HG02610 (cell line): ENCODE measurements at regions not wholly inside any gene's neighbourhood (a gene's known extent, or its start where the extent isn't known, plus 50 kb on each side); places are given as distances from the start of the nearest gene placed in this dataset.

Experiments used
- ATAC-seq: cut with Tn5 transposase; IDR thresholded peaks from one replicate; pipeline ENCODE4 v1.9.1; 2021; ENCODE audit warnings: mild to moderate bottlenecking, moderate library complexity; ENCODE audit not compliant: unreplicated experiment

DNA sequence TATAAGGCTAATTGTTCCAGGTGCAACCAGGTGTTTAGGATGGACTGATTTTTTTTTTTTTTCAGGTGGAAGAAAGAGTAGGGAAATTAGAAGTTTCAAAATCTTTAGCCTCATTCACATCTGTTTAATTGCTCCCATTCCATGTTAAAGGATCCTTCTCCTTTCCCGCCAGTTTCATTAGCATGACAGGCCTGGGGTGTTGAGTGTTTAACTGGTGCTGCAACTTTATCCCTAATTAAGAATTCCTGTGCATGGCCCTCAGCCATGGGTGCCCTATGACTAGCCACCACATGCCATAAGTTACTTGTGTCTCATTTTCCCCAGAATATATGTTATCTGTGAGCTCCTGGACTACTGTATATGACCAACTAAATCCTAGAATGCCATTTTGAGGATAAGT is 501.4 kb downstream of the NSUN3 start:
- no peak for ATAC-seq

DNA sequence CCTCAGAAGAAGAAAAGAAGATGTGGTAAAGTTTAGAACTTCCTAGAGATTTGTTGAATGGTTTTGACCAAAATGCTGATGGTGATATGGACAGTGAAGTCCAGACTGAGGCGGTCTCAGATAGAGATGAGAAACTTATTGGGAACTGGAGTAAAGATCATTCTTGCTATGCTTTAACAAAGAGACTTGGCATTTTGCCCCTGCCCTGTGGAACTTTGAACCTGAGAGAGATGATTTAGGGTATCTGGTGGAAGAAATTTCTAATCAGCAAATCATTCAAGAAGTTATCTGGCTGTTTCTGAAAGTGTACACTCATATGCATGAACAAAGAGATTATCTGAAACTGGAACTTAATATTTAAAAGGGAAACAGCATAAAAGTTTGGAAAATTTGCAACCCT is 505.2 kb downstream of the NSUN3 start:
- ATAC-seq = no peak

DNA sequence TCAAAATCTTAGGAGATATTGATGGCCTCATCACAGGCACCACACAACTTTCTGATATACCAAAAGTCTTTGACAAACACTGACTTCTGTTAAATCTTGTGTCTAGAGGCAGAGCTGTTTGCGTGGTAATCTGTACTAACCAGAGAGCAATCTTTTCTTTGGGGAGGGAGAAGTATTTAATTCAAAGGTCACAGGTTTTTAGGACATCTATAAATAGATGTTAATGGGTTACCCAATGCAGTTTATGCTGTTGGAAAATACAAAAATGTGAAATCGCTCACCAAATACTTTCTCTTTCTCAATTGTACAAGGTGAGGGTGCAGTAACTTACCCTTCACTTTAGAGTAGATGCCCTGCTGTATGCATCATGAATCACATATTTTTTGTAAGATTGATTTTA is 510.5 kb downstream of the NSUN3 start:
- ATAC-seq = no peak

DNA sequence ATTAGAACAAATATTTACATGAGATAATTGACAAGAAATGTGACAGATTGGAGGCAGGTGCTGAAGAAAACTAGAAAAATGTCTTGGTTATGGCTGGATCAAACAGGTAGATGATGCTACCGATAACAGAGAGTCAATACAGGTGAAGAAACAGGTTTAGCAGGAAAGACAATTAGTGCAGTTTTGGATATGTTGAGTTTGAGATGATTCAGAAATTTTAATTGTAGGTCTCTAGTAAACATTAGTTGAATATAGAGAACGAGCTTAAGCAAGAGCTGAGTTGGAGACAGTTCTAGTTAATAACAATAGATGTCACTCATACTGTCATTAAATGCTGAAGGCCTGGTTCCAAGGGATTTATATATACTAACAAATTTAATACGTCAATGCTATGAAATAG is 524.4 kb downstream of the NSUN3 start:
- ATAC-seq = no peak

GRCh38 chr3:94593526-94594150 is 530.8 kb downstream of the NSUN3 start:
- no peak for ATAC-seq

DNA sequence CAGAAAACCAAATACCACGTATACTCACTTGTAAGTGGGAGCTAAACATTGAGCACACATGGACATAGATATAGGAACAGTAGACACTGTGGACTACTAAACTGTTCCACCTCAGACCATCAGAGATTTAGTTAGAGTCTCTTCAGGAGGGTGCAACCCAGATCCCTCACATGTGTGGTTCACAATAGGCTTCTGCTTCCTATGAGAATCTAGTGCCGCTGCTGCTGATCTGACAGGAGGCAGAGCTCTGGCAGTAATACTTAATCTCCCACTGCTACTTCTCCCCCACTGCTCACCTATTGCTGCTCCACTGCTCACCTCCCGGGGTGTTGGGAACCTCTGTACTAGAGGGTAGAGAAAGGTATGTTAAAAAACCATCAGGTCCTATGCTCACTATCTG is 533.3 kb downstream of the NSUN3 start:
- ATAC-seq = no peak

DNA sequence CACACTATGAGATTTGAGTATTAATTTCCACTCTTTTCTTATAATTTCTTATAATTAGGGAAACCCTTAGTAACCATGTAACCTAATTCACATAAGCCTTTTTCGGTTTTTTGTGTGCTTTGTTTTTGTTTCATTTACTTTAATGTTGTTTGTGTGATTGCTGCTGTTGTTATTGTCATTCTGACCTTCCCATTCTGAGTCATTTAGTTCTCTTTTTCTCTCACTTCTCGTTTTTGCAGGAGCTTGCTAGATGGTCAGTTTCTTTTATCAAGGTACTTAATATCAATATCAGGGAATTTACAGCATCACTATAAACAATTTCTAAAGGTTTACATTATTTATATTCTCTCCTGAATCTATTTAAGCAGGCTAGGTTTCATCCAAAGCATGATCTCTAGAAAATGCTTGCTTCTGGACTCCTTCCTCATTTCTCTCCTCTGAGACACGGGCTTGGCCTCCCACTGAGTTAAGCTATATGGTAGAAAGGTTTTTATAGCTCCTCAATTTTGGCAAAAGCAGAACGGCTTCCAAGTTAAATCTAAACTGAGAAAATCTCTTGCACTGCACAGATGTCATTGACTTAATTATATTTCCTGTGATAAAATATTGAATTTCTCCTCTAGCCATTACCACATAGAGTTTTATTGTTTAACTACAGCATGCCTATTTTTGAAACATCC is 534.2 kb downstream of the NSUN3 start:
- peak; percentile 93 for ATAC-seq

DNA sequence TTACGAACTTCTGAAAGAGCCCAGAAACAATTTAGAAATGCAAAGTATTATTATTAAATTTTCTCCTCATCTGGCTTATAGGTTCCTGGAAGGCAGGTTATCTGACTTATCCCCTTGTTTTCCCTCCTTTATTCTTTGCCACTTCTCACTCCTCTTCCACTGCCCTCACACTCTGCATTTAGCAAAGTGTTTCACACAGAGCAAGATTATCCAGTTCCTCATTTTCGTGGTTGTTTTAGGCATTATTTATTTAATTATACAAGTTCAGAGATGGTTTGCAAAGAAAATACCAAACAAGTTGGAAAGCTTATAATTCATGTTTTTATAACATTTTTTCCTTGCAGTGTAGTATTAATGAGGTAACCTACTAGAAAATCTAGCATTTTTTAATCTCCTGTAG is 544.9 kb downstream of the NSUN3 start:
- ATAC-seq = no peak

GRCh38 chr3:94609908-94610307 is 547.0 kb downstream of the NSUN3 start:
- no peak for ATAC-seq

- ATAC-seq = no peak
Observed at GRCh38 chr3:94611596-94611995, 548.7 kb downstream of the NSUN3 start.

DNA sequence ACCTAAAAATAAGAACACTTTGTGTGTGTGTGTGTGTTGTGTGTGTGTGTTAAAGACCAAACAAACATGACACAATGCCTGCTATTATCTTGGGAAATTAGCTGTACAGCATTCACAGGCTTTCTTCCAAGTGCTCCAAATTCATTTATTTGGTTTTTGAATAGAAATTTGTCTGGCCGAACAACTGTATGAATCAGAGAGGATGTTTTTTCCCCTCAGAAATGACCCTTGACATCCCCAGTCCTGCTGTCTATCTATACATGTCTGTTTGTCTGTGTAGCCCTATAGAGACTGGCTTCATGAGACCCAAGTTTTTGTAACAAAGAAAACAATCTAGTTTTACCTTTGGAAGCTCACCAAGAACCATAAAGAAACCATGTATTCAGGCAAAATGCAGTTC is 549.8 kb downstream of the NSUN3 start:
- ATAC-seq = no peak

DNA sequence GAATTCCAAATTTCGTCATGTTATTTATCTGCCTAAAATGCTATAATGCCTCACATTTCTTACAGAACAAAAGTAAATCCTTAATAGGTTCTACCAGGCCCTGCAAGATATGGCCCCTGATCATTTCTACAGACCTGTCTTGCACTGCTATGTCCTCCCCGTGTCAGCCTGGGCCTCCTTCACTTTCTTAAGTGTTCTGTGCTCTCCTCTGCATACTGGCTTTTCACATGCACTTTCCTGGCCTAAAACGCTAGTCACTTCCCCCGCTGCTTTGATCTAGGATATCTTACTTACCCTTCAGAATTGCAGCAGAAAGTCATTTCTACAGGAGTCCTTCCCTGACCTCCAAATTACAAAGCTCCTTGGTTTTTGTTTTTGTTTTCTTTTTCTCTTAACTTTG is 551.3 kb downstream of the NSUN3 start:
- ATAC-seq = no peak

DNA sequence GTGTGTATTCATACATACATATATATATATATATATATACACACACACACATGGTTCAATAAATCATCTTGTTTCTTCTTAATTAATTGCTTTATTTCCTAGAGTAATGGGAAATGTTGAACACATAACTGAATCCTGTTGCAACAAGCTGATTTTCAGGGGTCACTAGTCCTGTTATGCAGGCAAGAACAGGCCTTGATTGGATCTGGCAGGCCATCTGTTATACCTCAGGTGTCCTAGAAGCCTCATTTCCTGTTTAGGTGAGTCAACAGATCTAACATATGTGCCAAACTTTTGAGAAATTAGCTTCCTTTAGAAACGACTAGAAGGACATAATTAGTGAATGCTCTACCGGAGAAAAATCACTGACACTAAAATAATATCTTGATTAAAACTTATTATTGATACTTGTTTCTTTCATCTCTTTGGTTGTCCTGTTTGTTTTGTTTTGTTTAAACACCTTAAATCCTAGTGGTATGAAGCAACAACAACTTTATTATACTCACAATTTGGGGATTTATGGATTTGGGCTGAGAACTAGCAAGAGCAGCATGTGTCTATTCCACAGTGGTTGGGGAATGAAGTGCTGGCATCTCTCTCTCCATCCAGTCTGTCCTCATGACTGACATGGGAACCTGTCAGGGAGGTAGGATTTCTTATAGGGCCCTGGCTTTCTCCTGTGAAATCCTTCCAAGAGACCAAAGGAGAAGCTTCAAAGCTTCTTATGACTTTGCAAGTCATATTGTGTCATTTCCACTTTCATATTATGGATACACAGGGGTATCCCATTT is 552.6 kb downstream of the NSUN3 start:
- no peak for ATAC-seq

- ATAC-seq = no peak
Observed at GRCh38 chr3:94616833-94617232, 554.0 kb downstream of the NSUN3 start.

DNA sequence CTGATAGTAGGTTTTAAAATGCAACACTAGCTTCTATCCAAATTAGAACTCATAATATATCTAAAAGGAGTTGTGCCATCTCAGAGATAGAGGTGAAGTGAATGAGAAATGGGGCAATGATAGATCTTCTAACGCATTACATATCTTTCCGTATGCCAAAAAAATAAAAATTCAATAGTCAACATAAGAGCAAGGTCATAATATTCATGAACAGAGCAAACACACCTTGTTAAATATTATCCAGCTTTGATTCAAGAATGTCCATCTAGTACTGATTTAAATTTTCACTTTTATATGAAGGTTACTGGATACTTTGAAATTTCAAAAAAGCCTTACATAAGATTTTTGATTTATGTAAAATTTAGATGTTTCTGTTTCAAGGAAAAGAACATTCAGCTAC is 554.5 kb downstream of the NSUN3 start:
- ATAC-seq = no peak

DNA sequence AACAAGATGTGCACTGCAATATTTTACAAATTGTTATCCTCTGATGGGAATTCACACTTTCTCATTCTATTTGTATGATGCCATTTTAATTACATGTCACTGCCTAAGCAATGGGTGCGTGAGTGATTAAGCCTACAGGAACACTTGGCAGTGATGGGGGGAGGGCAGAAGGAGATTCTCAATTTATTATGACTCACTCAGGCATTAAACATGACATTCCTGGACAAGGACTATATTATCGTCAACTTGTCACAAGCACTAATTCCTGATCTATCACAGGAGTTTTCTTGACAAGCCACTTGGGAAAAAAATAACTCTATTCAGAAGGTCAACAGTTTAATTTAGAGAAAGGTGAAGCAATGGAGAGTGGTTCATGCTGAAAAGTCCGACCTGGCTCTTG is 556.8 kb downstream of the NSUN3 start:
- ATAC-seq = no peak

- no peak for ATAC-seq
Observed at GRCh38 chr3:94626573-94626972, 563.7 kb downstream of the NSUN3 start.

DNA sequence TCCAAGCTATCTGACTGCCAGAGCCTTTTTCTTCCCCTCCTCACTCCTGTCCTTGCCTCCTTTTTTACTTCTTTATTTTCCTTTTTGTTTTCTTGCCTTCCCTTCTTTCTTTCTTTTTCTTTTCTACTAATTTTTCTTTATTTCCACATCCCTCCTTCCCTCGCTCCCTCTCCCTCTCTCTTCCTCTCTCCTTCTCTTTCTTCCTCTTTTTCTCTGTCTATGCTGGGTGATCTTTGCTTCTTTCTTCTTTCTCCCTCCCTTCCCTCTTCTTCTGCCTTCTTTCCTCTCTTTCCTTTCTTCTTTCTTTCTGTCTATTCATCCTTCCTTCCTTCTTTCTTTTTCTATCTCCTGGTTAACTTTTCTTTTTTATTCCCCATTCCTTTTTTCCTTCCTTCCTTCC is 564.8 kb downstream of the NSUN3 start:
- ATAC-seq = no peak

GRCh38 chr3:94643400-94643799 is 580.5 kb downstream of the NSUN3 start:
- ATAC-seq = no peak

DNA sequence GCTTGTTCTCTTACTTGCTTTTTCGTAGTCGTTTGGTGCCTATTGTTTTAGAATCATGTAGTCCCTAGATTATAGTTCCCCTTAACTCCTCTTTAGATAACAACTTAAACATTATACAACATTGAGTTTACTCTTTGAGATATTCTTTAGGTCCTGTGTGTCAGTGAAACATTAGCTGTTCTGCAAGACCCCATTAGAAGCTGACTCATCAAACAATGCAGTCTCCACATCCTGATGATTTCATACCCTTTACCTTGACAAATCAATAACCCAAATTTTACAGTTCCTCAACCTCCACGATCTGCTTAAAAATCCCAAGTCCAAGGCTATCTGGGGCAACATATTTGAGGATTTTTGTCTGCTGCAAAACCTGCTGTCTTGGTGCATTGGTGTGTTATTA is 582.9 kb downstream of the NSUN3 start:
- no peak for ATAC-seq

DNA sequence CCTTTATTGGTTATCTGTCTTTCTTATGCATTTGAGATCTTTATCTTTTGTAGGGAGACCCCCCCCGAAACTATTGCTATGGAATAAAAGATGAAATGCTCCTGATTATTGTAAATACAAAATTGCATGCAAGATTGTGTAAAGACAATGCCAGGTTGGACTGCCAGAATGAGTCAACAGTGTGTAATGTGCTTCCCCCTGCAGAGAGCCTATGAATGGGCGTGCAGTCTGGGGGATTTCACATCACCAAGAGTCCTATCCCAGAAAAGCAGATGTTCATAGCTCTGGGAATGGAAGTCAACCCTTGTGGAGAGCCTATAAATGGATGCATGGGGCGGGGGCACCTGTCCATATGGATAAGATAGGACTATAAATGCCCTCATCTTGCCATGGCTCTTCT is 584.3 kb downstream of the NSUN3 start:
- ATAC-seq = no peak
